ENCODE measurements at regions not wholly inside any gene's neighbourhood (a gene's known extent, or its start where the extent isn't known, plus 50 kb on each side); places are given as distances from the start of the nearest gene placed in this dataset.

GRCh38 chr4:62771983-62772557, 1571.9 kb downstream of the ADGRL3 start:
- Mint-ChIP-seq H3K36me3 (no peaks in the 10 kb centered on the region), H3K4me1 (ENCODE audit: unreplicated experiment) (no peaks in the 10 kb centered on the region), H3K27me3 (no peaks in the 10 kb centered on the region), H3K4me3 (no peak overlapping the region), H3K9me3 (no peaks in the 10 kb centered on the region), H3K27ac (no peak overlapping the region)
- DNase-seq (ENCODE audit: extremely low spot score, unreplicated experiment) = no peak
- TF ChIP-seq CTCF (conservative IDR thresholded peaks at IDR 0.05) = no peak

- H3K4me1 Mint-ChIP-seq (ENCODE audit: unreplicated experiment) = no peaks in the 10 kb centered on the region
- no peak for TF ChIP-seq CTCF (conservative IDR thresholded peaks at IDR 0.05)
These were observed 1540.2 kb downstream of the ADGRL3 start for GRCh38 chr4:62740296-62740695.

DNA sequence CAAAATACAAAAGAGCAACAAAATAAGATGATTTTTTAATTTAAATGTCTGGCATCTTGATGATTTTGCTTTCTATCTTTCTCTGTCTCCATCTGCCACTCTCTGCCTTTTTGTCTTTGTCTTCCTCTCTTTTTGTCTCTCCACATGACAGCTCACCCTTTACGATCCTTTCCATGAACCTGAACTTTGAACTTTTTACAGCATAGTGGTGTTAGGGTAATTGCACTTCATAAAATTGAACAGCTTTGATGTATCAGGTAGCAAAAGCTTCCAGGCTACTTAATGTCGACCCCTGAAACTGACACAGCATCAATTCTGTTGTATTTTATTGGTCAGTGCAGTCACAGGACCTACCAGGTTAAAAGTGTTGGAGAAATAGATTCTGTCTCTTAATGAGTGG, 1517.0 kb downstream of the ADGRL3 start:
- H3K4me1 Mint-ChIP-seq (ENCODE audit: unreplicated experiment) = no peaks in the 10 kb centered on the region
- H3K27me3 Mint-ChIP-seq = no peaks in the 10 kb centered on the region
- no peak overlapping the region for H3K4me3 Mint-ChIP-seq
- H3K9me3 Mint-ChIP-seq = no peaks in the 10 kb centered on the region
- DNase-seq (ENCODE audit: extremely low spot score, unreplicated experiment) = no peak
- no peak for TF ChIP-seq CTCF (conservative IDR thresholded peaks at IDR 0.05)
- H3K36me3 Mint-ChIP-seq = no peaks in the 10 kb centered on the region
- H3K27ac Mint-ChIP-seq = no peak overlapping the region

More at GRCh38 chr4:62740296-62740695, 1540.2 kb downstream of the ADGRL3 start:
- DNase-seq (ENCODE audit: extremely low spot score, unreplicated experiment) = no peak
- H3K9me3 Mint-ChIP-seq = peaks cover 4% of the 10 kb centered on the region
- no peak overlapping the region for H3K27ac Mint-ChIP-seq
- no peak overlapping the region for H3K4me3 Mint-ChIP-seq
- no peaks in the 10 kb centered on the region for H3K27me3 Mint-ChIP-seq
- H3K36me3 Mint-ChIP-seq = no peaks in the 10 kb centered on the region

GRCh38 chr4:62711575-62711974, 1511.4 kb downstream of the ADGRL3 start:
- Mint-ChIP-seq H3K36me3 (no peaks in the 10 kb centered on the region), H3K9me3 (no peaks in the 10 kb centered on the region), H3K4me3 (no peak overlapping the region), H3K27ac (no peak overlapping the region), H3K27me3 (no peaks in the 10 kb centered on the region), H3K4me1 (ENCODE audit: unreplicated experiment) (peaks cover 5% of the 10 kb centered on the region)
- no peak for TF ChIP-seq CTCF (conservative IDR thresholded peaks at IDR 0.05)
- no peak for DNase-seq (ENCODE audit: extremely low spot score, unreplicated experiment)

GRCh38 chr4:62709618-62710252, 1509.6 kb downstream of the ADGRL3 start:
- Mint-ChIP-seq H3K4me1 (ENCODE audit: unreplicated experiment) (peaks cover 5% of the 10 kb centered on the region), H3K27ac (no peak overlapping the region), H3K9me3 (no peaks in the 10 kb centered on the region), H3K4me3 (no peak overlapping the region), H3K36me3 (no peaks in the 10 kb centered on the region), H3K27me3 (no peaks in the 10 kb centered on the region)
- no peak for DNase-seq (ENCODE audit: extremely low spot score, unreplicated experiment)
- TF ChIP-seq CTCF (conservative IDR thresholded peaks at IDR 0.05) = peak; percentile 89
